ENCODE measurements at regions not wholly inside any gene's neighbourhood (a gene's known extent, or its start where the extent isn't known, plus 50 kb on each side); places are given as distances from the start of the nearest gene placed in this dataset.
"Not testable (repeated sequence)": the region's sequence is repeated elsewhere in the genome, so short reads cannot be mapped to it uniquely, and the experiment has no call there.

DNA sequence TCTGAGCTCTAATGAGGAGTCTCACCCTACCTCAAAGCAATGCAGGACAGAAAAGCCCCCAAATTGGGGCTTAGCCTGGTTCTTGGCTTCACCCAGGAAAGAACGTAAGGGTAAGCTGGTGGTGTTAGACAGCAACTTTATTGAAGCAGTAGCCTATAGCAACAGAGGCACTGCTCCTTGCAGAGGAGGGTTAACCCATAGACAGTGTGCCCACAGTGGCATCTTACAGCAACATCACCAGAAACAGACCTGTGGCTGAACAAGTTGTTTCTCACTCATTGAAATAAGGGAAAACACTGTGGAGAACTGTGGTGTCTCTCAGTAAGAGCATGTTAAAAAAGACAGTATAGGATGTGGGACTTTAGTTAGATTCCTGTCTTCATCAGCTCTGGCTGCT is 80.4 kb upstream of the SPTLC3 start:
- Histone ChIP-seq H3K9ac (ENCODE audit: low read depth, low read length) (no peak overlapping the region), H3K9me3 (ENCODE audit: control insufficient read depth, insufficient read depth, low read length) (no peaks in the 10 kb centered on the region), H3K4me3 (ENCODE audit: low read depth, low read length) (no peak overlapping the region), H3K36me3 (ENCODE audit: control insufficient read depth, insufficient read depth, low read length) (no peaks in the 10 kb centered on the region), H3K27me3 (ENCODE audit: control insufficient read depth, insufficient read depth, low read length) (no peaks in the 10 kb centered on the region), H3K4me1 (ENCODE audit: control insufficient read depth, insufficient read depth, low read length) (peaks cover 8% of the 10 kb centered on the region)

- Histone ChIP-seq H3K36me3 (ENCODE audit: control insufficient read depth, insufficient read depth, low read length) (no peaks in the 10 kb centered on the region), H3K9ac (ENCODE audit: low read depth, low read length) (no peak overlapping the region), H3K27me3 (ENCODE audit: control insufficient read depth, insufficient read depth, low read length) (no peaks in the 10 kb centered on the region), H3K4me1 (ENCODE audit: control insufficient read depth, insufficient read depth, low read length) (peaks cover 8% of the 10 kb centered on the region), H3K9me3 (ENCODE audit: control insufficient read depth, insufficient read depth, low read length) (no peaks in the 10 kb centered on the region), H3K4me3 (ENCODE audit: low read depth, low read length) (no peak overlapping the region)
Observed at GRCh38 chr20:12928755-12929401, 79.9 kb upstream of the SPTLC3 start.

DNA sequence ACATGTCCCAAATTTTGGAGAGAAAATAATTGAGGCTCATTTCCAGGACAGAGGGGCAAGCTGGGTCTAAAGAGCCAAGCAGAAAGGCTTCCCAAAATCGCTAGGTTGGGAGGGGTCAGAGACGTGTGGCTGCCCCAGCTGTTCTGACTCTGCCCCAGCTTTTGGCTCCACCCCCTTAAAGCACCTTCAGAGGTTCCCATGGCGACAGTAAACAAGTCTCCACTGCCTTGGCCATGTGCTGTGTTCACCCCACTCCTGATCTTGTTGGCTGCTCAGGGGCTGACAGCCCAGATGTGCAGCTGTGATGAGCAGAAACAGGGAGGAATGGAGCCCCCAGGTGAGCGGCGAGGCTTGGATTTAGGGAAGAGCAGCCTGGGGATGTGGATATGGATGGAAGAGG is 72.8 kb upstream of the SPTLC3 start:
- Histone ChIP-seq H3K4me1 (ENCODE audit: control insufficient read depth, insufficient read depth, low read length) (no peaks in the 10 kb centered on the region), H3K9me3 (ENCODE audit: control insufficient read depth, insufficient read depth, low read length) (no peaks in the 10 kb centered on the region), H3K27me3 (ENCODE audit: control insufficient read depth, insufficient read depth, low read length) (no peaks in the 10 kb centered on the region), H3K36me3 (ENCODE audit: control insufficient read depth, insufficient read depth, low read length) (no peaks in the 10 kb centered on the region), H3K9ac (ENCODE audit: low read depth, low read length) (no peak overlapping the region), H3K4me3 (ENCODE audit: low read depth, low read length) (no peak overlapping the region)

DNA sequence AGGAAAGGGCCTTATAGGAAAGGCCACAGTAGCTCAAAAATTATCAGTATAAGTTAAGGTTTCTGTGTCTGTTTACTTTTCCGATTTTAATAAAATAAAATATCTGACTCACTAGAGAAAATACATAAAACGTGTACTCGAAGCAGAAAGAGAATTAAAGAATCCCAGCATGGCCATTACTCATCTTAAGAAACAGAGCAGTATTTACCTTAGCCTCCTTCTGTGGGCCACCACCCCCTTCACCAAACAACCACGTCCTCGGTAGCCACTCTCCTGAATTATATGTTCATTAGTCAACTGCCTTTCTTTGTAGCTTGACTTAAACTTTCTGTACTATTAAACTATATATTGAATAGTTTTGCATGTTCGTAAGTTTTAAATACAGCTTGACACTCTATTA is 72.2 kb upstream of the SPTLC3 start:
- H3K4me1 ChIP-seq (ENCODE audit: control insufficient read depth, insufficient read depth, low read length), result no peaks in the 10 kb centered on the region
- no peaks in the 10 kb centered on the region for H3K27me3 ChIP-seq (ENCODE audit: control insufficient read depth, insufficient read depth, low read length)
- H3K9me3 ChIP-seq (ENCODE audit: control insufficient read depth, insufficient read depth, low read length), result no peaks in the 10 kb centered on the region
- no peak overlapping the region for H3K9ac ChIP-seq (ENCODE audit: low read depth, low read length)
- no peaks in the 10 kb centered on the region for H3K36me3 ChIP-seq (ENCODE audit: control insufficient read depth, insufficient read depth, low read length)
- H3K4me3 ChIP-seq (ENCODE audit: low read depth, low read length), result no peak overlapping the region

- no peaks in the 10 kb centered on the region for H3K9me3 ChIP-seq (ENCODE audit: control insufficient read depth, insufficient read depth, low read length)
- H3K36me3 ChIP-seq (ENCODE audit: control insufficient read depth, insufficient read depth, low read length), result no peaks in the 10 kb centered on the region
- H3K9ac ChIP-seq (ENCODE audit: low read depth, low read length), result no peak overlapping the region
- no peaks in the 10 kb centered on the region for H3K27me3 ChIP-seq (ENCODE audit: control insufficient read depth, insufficient read depth, low read length)
- no peak overlapping the region for H3K4me3 ChIP-seq (ENCODE audit: low read depth, low read length)
- H3K4me1 ChIP-seq (ENCODE audit: control insufficient read depth, insufficient read depth, low read length), result no peaks in the 10 kb centered on the region
Observed at GRCh38 chr20:12941025-12941424, 67.7 kb upstream of the SPTLC3 start.

DNA sequence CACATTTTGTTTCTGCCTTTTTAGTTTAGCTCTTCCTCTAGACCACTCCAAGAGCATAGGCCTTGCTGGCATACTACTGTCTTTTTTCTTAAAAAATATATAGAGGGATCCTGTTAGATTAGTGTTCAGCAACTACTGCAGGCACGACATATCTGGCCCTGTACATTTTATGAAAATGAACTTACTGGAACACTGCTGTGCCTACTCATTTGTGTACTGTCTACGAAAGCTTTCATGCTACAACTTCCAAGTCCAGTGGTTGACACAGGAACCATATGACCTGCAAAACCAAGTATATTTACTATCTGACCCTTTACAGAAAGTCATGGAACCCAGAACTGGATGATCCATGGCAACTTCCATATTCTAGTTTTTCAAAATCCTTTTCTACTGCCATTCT is 66.6 kb upstream of the SPTLC3 start:
- Histone ChIP-seq H3K36me3 (ENCODE audit: control insufficient read depth, insufficient read depth, low read length) (no peaks in the 10 kb centered on the region), H3K4me3 (ENCODE audit: low read depth, low read length) (no peak overlapping the region), H3K9ac (ENCODE audit: low read depth, low read length) (no peak overlapping the region), H3K9me3 (ENCODE audit: control insufficient read depth, insufficient read depth, low read length) (no peaks in the 10 kb centered on the region), H3K27me3 (ENCODE audit: control insufficient read depth, insufficient read depth, low read length) (no peaks in the 10 kb centered on the region), H3K4me1 (ENCODE audit: control insufficient read depth, insufficient read depth, low read length) (no peaks in the 10 kb centered on the region)

DNA sequence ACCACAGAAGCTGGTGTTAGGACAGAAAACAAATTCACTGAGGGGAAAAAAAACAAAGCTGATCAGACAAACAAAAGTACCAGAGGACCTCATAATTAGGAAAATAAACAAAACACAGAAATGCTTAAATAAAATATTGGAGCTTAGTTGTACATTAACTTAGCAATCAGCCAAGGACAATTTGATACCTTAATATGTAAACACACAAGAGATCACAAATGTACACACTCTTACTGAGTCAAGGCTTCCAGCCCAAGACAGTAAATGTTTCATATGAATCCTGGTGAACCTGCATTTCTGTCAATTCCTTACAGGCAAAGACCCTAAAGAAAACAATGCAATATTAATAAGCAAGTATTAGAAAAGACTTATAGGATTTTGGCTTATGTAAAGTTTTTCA is 62.0 kb upstream of the SPTLC3 start:
- H3K4me1 ChIP-seq (ENCODE audit: control insufficient read depth, insufficient read depth, low read length), result no peaks in the 10 kb centered on the region
- H3K9me3 ChIP-seq (ENCODE audit: control insufficient read depth, insufficient read depth, low read length), result no peaks in the 10 kb centered on the region
- no peak overlapping the region for H3K4me3 ChIP-seq (ENCODE audit: low read depth, low read length)
- H3K27me3 ChIP-seq (ENCODE audit: control insufficient read depth, insufficient read depth, low read length), result no peaks in the 10 kb centered on the region
- H3K36me3 ChIP-seq (ENCODE audit: control insufficient read depth, insufficient read depth, low read length), result no peaks in the 10 kb centered on the region
- no peak overlapping the region for H3K9ac ChIP-seq (ENCODE audit: low read depth, low read length)

- H3K36me3 ChIP-seq (ENCODE audit: control insufficient read depth, insufficient read depth, low read length), result no peaks in the 10 kb centered on the region
- H3K4me1 ChIP-seq (ENCODE audit: control insufficient read depth, insufficient read depth, low read length), result no peaks in the 10 kb centered on the region
- H3K4me3 ChIP-seq (ENCODE audit: low read depth, low read length), result no peak overlapping the region
- H3K9me3 ChIP-seq (ENCODE audit: control insufficient read depth, insufficient read depth, low read length), result no peaks in the 10 kb centered on the region
- H3K9ac ChIP-seq (ENCODE audit: low read depth, low read length), result no peak overlapping the region
- H3K27me3 ChIP-seq (ENCODE audit: control insufficient read depth, insufficient read depth, low read length), result no peaks in the 10 kb centered on the region
Observed at GRCh38 chr20:12947691-12948090, 61.1 kb upstream of the SPTLC3 start.

- Histone ChIP-seq H3K9ac (ENCODE audit: low read depth, low read length) (no peak overlapping the region), H3K9me3 (ENCODE audit: control insufficient read depth, insufficient read depth, low read length) (no peaks in the 10 kb centered on the region), H3K27me3 (ENCODE audit: control insufficient read depth, insufficient read depth, low read length) (no peaks in the 10 kb centered on the region), H3K4me3 (ENCODE audit: low read depth, low read length) (no peak overlapping the region), H3K36me3 (ENCODE audit: control insufficient read depth, insufficient read depth, low read length) (no peaks in the 10 kb centered on the region), H3K4me1 (ENCODE audit: control insufficient read depth, insufficient read depth, low read length) (no peaks in the 10 kb centered on the region)
Observed at GRCh38 chr20:12949429-12949980, 59.3 kb upstream of the SPTLC3 start.

DNA sequence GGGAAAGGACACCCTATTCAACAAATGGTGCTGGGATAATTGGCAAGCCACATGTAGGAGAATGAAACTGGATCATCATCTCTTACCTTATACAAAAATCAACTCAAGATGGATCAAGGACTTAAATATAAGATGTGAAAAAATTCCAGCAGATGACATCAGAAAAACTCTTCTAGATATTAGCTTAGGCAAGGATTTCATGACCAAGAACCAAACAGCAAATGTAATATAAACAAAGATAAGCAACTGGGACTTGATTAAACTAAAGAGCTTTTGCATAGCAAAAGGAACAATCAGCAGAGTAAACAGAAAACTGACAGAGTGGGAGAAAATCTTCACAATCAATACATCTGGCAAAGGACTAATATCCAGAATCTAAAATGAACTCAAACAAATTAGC is 54.5 kb upstream of the SPTLC3 start:
- not testable (repeated sequence) for H3K4me1 ChIP-seq (ENCODE audit: control insufficient read depth, insufficient read depth, low read length); H3K9me3 ChIP-seq (ENCODE audit: control insufficient read depth, insufficient read depth, low read length); H3K36me3 ChIP-seq (ENCODE audit: control insufficient read depth, insufficient read depth, low read length); H3K27me3 ChIP-seq (ENCODE audit: control insufficient read depth, insufficient read depth, low read length); H3K9ac ChIP-seq (ENCODE audit: low read depth, low read length); H3K4me3 ChIP-seq (ENCODE audit: low read depth, low read length)

DNA sequence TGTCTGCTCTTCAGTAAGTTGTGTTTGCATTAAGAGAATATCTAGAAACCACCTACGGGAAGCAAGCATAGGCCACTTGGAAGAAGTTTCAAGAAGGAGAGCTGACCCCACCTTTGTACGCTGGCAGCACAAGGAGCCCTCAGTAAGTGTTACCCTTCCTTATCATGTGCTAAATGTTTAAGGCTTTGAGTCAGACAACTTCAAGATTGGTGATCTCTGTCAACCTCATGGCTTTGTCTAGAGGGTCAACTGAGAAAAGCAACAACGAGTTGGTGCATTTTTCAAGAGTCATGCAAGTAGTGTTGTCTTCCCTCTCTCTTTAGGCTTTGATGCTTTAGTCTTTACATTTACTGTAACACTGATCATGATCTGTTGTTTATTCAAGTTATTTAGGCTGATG is 53.2 kb upstream of the SPTLC3 start:
- no peaks in the 10 kb centered on the region for H3K36me3 ChIP-seq (ENCODE audit: control insufficient read depth, insufficient read depth, low read length)
- H3K4me3 ChIP-seq (ENCODE audit: low read depth, low read length), result no peak overlapping the region
- H3K27me3 ChIP-seq (ENCODE audit: control insufficient read depth, insufficient read depth, low read length), result no peaks in the 10 kb centered on the region
- no peak overlapping the region for H3K9ac ChIP-seq (ENCODE audit: low read depth, low read length)
- H3K9me3 ChIP-seq (ENCODE audit: control insufficient read depth, insufficient read depth, low read length), result no peaks in the 10 kb centered on the region
- H3K4me1 ChIP-seq (ENCODE audit: control insufficient read depth, insufficient read depth, low read length), result no peaks in the 10 kb centered on the region

- no peak overlapping the region for H3K4me3 ChIP-seq (ENCODE audit: low read depth, low read length)
- H3K27me3 ChIP-seq (ENCODE audit: control insufficient read depth, insufficient read depth, low read length), result no peaks in the 10 kb centered on the region
- no peaks in the 10 kb centered on the region for H3K9me3 ChIP-seq (ENCODE audit: control insufficient read depth, insufficient read depth, low read length)
- no peak overlapping the region for H3K9ac ChIP-seq (ENCODE audit: low read depth, low read length)
- no peaks in the 10 kb centered on the region for H3K4me1 ChIP-seq (ENCODE audit: control insufficient read depth, insufficient read depth, low read length)
- H3K36me3 ChIP-seq (ENCODE audit: control insufficient read depth, insufficient read depth, low read length), result no peaks in the 10 kb centered on the region
Observed at GRCh38 chr20:12956303-12956702, 52.5 kb upstream of the SPTLC3 start.
